GM19397 (cell line): ENCODE measurements at regions not wholly inside any gene's neighbourhood (a gene's known extent, or its start where the extent isn't known, plus 50 kb on each side); places are given as distances from the start of the nearest gene placed in this dataset.

Experiments used
- ATAC-seq: cut with Tn5 transposase; IDR thresholded peaks from one replicate; pipeline ENCODE4 v1.9.1; 2021; ENCODE audit warnings: mild to moderate bottlenecking, moderate library complexity; ENCODE audit not compliant: unreplicated experiment

GRCh38 chr12:28814246-28814645 lies 334.8 kb upstream of the FAR2 start:
- no peak for ATAC-seq

DNA sequence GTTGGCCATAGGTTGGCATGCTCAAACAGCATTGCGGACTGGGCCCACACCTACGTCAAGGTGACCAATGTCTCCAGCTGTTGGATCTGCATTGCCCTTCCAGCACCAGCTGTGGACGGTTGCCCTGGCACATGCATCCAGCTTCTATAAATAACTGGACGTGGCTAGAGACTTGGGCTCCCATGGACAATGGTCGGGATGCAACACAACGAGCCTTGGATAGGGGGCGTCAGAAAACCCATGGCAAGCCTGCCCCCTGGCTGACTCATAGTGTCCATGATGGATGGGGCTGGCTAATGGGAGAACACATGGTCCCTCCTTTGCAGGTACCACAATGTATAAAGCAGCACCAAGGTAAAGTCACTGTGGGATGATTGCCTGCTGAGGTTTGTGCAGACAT lies 331.6 kb upstream of the FAR2 start:
- no peak for ATAC-seq

DNA sequence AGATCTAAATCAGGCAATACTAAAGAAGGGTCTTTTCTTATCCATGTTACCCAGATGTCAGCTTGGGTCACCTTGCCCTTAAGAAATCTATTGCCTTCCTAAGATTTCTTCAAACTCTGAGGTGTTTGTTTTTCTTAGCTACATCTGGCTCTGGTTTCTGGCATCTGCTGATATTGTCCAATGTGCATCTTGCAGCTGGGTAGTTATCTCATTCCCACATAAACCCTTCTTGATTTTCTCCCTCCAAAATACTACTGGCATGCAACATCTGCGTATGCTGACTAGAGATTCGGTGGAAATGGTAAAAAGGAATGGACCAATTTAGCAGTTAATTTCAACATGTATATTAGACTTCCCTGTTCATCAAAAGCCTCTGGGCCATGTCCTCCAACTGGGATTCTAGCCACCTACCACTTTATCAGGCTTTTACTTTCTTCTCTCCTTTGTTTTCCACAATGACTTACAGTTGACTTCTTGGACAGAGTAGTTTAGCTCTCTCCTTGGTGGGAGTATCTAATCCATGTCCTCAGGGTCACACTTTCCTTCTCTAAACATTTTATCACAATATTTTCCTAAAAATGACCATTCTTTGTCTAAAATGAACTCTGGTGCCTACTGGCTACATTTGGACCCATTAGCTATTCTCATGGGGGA lies 324.8 kb upstream of the FAR2 start:
- ATAC-seq, result no peak

- ATAC-seq, result no peak
Observed at GRCh38 chr12:28824849-28825248, 324.2 kb upstream of the FAR2 start.

GRCh38 chr12:28826766-28827165 lies 322.3 kb upstream of the FAR2 start:
- no peak for ATAC-seq

DNA sequence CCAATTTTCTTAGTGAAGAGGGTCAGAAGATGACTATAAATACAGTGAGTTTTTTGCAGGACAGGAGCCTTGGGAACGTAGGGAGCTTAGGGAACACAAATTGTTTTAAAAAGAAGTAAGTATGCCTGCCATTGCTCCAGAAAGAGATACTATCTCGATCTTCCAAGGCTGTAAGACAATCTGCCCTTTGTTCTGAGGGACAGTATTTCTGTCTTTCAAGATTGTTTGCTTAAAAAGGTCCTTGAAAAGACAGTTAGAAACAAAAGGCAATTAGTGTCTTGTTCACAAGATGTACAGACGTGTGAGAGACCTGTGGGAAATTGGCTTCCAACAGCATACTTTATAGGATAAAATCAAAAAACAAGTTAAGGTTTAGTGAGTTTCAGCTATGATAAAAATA lies 321.2 kb upstream of the FAR2 start:
- no peak for ATAC-seq

- no peak for ATAC-seq
Observed at GRCh38 chr12:28828318-28828717, 320.8 kb upstream of the FAR2 start.

DNA sequence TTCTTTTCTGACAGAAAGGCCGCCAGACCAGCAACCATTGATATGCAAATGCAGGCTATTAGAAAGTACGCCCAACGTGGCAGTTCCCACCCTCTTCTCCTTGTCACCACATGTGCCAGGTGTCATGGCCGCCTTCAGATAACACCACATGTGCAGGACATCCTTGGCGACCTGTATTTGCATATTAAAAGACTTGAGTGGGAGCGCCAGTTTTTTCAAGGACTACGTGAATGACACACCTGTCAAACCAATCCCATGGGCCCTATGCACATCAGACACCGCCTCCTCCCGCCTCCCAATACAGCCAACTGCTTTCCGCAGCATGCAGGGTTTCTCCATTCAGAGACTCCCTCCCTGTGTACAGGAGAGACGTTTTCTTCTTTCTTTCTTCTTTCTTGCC lies 318.6 kb upstream of the FAR2 start:
- ATAC-seq, result no peak

DNA sequence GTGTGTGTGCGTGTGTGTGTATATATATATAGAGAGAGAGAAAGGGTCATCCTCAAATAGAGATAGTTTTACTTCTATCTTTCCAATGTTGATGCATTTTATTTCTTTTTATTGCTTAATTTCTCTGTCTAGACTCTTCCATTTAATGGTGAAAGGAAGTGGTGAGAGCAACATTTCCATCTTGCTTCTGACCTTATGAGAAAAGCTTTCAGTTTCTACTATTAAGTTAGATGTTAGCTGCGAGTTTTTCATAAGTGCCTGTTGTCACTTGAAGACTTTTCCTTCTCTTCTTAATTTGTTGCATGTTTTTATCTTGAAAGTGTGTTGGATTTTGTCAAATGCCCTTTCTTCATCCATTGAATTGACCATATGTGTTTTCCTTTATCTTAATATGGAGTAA lies 304.4 kb upstream of the FAR2 start:
- no peak for ATAC-seq

DNA sequence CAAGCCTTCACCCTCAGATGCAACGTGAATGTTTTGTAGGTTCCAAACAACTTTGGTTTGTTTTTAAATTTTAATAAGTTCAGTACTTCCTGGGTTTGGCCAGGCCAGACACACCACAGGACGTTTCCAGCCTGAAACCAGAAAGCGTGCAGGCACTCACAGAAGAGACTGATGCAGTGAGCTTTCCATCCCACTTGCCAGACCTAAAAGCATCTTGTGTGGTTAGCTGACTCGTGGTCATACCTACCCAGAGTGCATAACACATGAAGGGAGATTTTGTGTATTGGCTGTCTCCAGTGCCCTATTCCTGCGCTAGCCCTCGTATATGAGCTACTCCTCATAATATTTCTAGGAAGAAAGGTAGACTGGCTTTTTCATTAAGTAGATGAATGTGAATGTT lies 297.3 kb upstream of the FAR2 start:
- no peak for ATAC-seq

GRCh38 chr12:28855761-28856310 lies 293.2 kb upstream of the FAR2 start:
- no peak for ATAC-seq

DNA sequence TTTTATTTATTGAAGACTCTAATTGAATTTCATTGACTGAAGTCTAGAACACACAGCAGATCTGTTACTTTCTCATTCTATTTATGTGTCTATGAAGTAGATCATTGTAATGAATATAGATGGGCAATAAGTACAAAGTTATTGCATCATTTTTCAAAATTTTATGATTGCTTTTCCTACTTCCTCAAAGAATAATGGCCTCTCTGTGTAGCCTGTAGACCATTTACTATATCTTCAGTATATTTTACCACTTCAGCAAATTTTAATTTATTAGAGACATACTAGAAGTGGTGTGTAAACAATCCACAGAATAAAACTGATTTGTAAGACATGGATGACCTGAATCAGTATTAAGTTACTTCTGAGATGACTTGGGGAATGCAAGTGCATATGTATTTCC lies 291.7 kb upstream of the FAR2 start:
- ATAC-seq, result no peak

GRCh38 chr12:28859551-28859950 lies 289.5 kb upstream of the FAR2 start:
- ATAC-seq, result no peak

GRCh38 chr12:28865776-28866175 lies 283.3 kb upstream of the FAR2 start:
- no peak for ATAC-seq

DNA sequence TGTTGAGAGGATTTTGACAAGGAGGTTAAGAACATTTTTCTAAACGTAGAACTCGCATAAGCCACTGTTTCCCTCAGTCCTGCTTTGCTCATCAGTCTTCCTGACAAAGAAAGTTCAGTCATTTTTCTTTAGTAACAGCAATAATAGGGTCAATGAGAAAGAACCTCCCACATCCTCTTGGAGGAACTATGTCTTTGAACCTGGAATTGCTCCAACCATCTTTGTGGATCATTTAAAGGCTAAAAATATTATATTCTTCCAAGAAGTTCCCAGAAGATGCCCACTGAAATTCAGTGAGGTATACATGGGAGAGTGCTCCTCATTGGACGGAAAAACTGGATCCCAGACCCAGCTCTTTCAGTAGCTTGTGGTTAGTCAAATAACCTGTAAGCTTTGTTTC lies 282.8 kb upstream of the FAR2 start:
- no peak for ATAC-seq

DNA sequence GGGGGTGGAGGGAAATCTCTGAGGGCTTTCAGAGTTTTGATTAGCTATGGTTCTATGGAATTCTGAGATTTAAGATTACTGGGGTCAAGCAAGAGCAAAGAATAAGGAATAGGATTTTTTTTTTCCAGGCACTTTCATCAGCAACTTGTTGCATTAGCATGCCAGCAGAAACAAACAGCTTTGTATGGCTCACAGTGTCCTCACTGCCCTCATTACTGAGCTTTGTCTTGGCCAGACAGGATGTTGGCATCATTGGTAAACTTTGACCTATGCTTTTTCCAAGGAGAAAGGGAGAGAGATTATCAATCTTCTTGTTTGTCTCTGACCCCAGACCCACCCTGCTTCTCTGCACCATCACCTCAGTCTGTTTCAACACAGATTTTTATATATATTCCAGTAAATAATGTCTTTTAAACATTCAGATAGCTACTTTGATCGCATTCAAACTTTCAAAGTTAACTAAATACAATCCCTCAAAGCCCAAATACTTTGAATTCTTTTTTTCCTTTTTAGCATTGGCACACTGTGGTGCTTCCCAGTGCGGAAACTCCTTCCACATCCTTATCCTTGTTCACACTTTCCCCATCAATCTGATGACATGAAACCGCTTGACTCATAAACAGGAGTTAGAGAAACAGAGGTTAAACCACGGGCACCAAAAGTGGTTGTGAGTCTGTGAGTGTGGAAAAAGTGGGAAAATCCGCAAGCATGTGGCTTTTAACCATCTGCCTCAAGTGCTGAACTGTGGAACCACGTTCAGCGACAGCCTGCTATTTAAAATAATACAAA lies 282.2 kb upstream of the FAR2 start:
- ATAC-seq, result no peak

DNA sequence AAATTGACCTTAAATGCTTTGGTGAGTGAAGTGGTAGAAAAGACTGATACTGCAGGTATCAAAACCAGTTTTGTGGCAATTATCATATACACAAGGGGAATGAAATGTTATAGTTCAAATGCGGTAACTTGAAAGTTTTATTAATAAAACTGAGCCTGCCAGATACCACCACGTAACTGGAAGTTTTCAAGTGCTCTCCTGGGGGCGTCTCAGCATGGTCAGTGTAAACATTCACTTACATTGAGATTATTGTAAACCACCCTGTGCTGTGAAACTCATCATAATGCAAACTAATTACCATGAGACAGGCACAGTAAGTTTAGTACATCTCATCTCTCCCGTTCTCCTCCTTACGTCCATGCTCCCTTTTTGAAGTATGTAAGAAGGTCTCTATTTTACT lies 280.7 kb upstream of the FAR2 start:
- ATAC-seq, result no peak

GRCh38 chr12:28869197-28869596 lies 279.9 kb upstream of the FAR2 start:
- ATAC-seq, result no peak

- ATAC-seq, result no peak
Observed at GRCh38 chr12:28870839-28871440, 278.1 kb upstream of the FAR2 start.

DNA sequence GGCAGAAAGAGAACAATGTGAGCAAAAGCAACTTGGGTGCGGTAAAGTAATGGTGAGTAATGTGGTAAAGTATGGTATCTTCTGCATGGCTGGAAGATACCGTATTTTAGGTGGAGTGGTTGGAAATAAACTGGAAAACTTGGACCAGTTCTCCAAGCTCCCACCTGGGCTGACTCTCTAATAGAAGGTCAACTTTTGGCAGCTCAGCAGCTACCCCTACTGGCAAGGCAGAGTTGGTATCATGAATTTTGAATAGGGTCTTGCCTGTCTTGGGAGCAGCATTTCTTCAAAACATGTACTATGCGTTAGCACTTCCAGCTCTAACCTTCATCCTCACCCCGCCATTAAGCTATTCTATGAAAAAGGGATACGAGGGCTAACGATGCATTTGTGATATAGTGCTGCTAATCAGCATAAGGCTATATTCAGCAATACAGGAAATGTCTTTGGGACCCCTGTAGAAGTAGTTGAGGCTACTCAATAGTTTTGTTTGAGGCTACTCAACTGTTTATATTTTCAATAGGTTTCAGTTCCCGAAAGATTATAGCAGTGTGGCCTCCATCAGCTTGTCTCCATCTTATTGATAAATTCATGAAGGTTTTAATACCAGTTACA lies 276.3 kb upstream of the FAR2 start:
- ATAC-seq, result peak; percentile 67

- ATAC-seq, result no peak
Observed at GRCh38 chr12:28874758-28875157, 274.3 kb upstream of the FAR2 start.
